ENCODE measurements at regions not wholly inside any gene's neighbourhood (a gene's known extent, or its start where the extent isn't known, plus 50 kb on each side); places are given as distances from the start of the nearest gene placed in this dataset.

DNA sequence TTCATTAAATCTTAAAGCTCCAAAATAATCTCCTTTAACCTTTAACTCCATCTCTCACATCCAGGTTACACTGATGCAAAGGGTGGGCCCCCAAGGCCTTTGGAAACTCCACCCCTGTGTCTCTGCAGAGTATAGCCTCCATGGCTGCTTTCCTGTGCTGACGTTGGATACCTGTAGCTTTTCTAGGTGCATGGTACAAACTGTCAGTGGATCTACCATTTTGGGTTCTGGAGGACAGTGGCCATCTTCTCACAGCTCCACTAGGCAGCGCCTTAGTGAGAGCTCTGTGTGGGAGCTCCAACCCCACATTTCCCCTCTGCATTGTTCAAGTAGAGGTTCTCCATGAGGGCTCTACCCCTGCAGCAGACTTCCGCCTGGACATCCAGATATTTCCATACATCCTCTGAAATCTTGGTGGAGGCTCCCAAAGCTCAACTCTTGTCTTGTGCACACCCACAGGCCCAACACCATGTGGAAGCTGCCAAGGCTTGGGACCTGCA, 162.2 kb downstream of the RASSF9 start:
- Mint-ChIP-seq H3K36me3 (no peaks in the 10 kb centered on the region), H3K27ac (no peak overlapping the region), H3K27me3 (no peaks in the 10 kb centered on the region), H3K9me3 (ENCODE audit: low read depth) (no peaks in the 10 kb centered on the region), H3K4me1 (ENCODE audit: low read depth) (no peaks in the 10 kb centered on the region), H3K4me3 (no peak overlapping the region)

DNA sequence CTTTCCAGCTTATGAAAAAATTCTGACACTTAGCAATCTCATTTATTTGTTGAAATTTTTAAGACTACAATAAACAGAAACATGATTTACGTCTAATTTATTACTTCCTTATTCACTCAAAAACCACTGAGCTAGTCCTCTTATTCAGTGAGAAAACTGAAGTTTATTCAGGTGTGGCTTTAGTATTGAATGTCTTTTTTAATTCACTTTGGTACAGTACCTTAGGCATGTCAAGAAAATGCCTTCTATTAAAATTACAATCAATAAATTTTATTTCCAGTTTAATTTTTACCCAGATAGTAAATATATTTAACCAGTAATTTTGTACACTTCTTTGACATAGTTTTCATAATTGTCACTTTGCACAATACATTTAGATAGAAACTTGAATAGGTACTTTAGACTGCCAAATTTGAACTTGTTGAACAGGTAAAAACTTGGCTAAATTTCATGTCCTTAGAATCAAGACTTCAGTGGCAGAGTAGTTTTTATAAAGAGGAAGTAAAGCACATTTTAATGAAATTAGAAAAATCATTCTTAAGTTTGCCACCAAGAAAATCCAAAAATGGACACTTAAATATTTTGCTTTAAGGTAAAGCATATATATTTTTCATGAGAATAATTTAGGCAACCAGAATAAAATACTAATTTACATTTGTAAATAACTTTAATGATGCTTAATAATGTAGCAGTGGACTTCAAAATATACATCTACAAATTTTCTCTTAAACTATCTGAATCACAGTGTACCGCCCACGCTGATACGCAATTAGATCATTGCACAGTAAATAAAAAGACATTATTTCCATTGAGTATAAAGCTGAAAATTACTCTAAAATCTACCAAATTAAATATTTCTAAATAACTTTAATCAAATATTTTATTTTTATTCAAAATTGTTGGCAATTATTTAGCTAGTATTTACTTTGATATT, 159.1 kb downstream of the RASSF9 start:
- no peak overlapping the region for H3K4me3 Mint-ChIP-seq
- H3K36me3 Mint-ChIP-seq = no peaks in the 10 kb centered on the region
- H3K4me1 Mint-ChIP-seq (ENCODE audit: low read depth) = no peaks in the 10 kb centered on the region
- H3K9me3 Mint-ChIP-seq (ENCODE audit: low read depth) = peaks cover 4% of the 10 kb centered on the region
- H3K27me3 Mint-ChIP-seq = no peaks in the 10 kb centered on the region
- H3K27ac Mint-ChIP-seq = no peak overlapping the region

DNA sequence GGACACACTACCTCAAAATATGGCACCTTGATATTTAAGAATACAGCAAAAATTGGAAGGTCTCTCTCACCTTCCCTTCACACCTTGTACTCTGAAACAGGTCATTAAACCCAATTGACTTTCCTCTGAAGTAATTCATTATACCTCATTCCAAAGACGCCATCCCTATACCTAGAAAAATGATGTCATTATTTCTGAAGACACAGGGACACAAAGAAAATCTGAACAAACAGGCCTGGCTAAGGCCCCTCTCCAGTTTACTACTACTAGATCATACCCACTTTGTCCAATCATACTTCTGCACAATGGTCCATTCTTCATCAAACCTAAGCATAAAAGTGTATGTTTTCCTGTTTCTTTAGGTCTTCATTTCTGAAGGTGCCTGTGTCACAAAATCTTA, 156.9 kb downstream of the RASSF9 start:
- Mint-ChIP-seq H3K9me3 (ENCODE audit: low read depth) (peaks cover 4% of the 10 kb centered on the region), H3K27me3 (no peaks in the 10 kb centered on the region), H3K4me1 (ENCODE audit: low read depth) (no peaks in the 10 kb centered on the region), H3K27ac (no peak overlapping the region), H3K4me3 (no peak overlapping the region), H3K36me3 (no peaks in the 10 kb centered on the region)

DNA sequence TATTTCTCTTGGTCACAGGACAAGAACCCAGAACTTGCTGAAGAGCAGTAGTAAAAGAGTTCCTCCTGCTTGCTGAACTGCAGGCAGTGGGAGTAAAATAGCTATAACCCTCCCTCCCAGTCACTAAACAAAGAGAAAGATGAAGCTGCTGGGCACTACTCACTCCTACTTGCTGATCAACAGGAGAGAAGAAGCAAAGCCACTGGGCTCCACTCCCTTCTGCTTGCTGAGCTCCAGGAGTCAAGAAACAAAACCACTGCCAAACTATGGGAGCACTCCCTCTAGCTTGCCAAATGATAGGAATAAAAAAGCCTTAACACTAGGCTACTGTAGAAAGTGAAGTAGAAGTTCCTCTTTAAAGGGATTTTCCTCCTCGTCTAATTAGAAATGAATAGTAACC, 155.3 kb downstream of the RASSF9 start:
- no peak overlapping the region for H3K4me3 Mint-ChIP-seq

DNA sequence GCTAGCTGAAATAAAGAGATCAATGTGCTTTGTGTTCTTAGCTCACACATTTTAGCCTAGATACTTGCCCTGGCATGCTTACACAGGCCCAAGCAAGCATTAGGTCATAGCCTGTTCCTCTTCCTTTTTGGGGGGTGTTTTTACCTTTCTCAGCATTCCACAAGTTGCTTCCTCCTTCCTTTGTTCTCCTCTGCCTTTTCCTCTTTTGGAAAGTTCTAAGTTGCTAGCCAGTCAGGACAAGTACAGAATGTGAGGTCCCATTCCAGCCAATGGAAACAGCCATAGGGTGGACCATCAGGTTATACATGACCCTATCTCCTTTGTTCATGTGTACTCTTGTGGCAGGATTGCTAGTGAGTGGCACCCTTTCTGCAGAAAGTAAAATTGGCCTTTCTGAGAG, 154.9 kb downstream of the RASSF9 start:
- Mint-ChIP-seq H3K9me3 (ENCODE audit: low read depth) (peaks cover 4% of the 10 kb centered on the region), H3K27ac (no peak overlapping the region), H3K4me3 (no peak overlapping the region), H3K27me3 (no peaks in the 10 kb centered on the region), H3K4me1 (ENCODE audit: low read depth) (no peaks in the 10 kb centered on the region), H3K36me3 (no peaks in the 10 kb centered on the region)

More for the DNA sequence above, 155.3 kb downstream of the RASSF9 start:
- H3K27ac Mint-ChIP-seq = no peak overlapping the region
- H3K4me1 Mint-ChIP-seq (ENCODE audit: low read depth) = no peaks in the 10 kb centered on the region
- no peaks in the 10 kb centered on the region for H3K36me3 Mint-ChIP-seq
- no peaks in the 10 kb centered on the region for H3K27me3 Mint-ChIP-seq
- H3K9me3 Mint-ChIP-seq (ENCODE audit: low read depth) = peaks cover 4% of the 10 kb centered on the region

DNA sequence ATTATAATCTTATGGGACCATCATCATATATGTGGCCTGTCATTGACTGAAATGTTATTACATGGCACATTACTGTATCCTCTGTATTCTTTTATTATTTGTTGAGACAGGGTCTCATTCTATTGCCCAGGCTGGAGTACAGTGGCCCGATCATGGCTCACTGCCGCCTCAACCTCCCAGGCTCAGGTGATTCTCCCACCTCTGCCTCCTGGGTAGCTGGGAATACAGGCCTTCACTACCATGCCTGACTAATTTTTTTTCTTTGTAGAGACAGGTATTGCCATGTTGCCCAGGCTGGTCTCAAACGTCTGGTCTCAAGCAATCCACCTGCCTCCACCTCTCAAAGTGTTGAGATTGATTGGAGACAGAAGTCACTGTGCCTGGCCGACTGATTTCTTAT, 153.2 kb downstream of the RASSF9 start:
- H3K36me3 Mint-ChIP-seq = no peaks in the 10 kb centered on the region
- no peaks in the 10 kb centered on the region for H3K4me1 Mint-ChIP-seq (ENCODE audit: low read depth)
- no peak overlapping the region for H3K27ac Mint-ChIP-seq
- H3K27me3 Mint-ChIP-seq = no peaks in the 10 kb centered on the region
- no peak overlapping the region for H3K4me3 Mint-ChIP-seq
- H3K9me3 Mint-ChIP-seq (ENCODE audit: low read depth) = peaks cover 9% of the 10 kb centered on the region

DNA sequence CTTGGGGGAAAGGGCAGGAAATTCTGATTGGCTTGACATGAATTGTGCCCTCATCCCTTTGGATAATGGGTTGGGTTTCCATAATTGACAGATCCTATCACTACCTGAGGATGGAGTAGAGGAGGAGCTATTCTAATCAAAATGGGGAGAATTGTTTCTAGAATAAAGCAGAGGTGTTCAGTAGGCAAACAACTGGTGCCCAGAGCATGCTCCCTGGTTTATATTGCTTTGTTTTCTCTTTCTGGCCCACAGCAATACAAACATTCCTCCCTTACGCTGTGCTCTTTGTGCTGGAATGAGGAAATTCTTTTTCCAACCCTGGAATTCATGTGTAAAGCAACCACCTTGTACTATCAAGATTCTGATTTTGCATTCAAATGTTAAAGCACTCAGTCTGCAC, 147.4 kb downstream of the RASSF9 start:
- H3K4me1 Mint-ChIP-seq (ENCODE audit: low read depth) = no peaks in the 10 kb centered on the region
- H3K27me3 Mint-ChIP-seq = no peaks in the 10 kb centered on the region
- peaks cover 5% of the 10 kb centered on the region for H3K9me3 Mint-ChIP-seq (ENCODE audit: low read depth)
- H3K36me3 Mint-ChIP-seq = no peaks in the 10 kb centered on the region
- H3K27ac Mint-ChIP-seq = no peak overlapping the region
- no peak overlapping the region for H3K4me3 Mint-ChIP-seq

DNA sequence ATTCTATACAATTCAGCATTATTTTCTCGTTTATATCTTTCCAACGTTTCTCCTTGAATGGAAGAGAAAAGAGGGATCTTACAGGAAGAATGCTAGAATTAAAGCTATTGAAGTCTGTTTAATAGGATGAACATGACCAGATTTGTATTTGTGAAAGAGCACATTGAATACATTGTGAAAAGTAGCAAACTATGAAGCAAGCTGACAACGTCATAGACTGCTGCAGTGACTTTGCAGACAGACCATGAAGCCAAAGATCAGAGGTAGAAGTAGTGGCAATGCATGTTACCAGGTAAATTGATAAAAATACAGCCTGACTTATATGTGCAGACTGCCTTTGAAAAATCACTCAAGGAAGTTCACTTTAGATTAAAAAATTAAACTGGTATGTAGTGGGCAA, 146.1 kb downstream of the RASSF9 start:
- no peaks in the 10 kb centered on the region for H3K4me1 Mint-ChIP-seq (ENCODE audit: low read depth)
- peaks cover 5% of the 10 kb centered on the region for H3K9me3 Mint-ChIP-seq (ENCODE audit: low read depth)
- no peak overlapping the region for H3K27ac Mint-ChIP-seq
- H3K27me3 Mint-ChIP-seq = no peaks in the 10 kb centered on the region
- H3K36me3 Mint-ChIP-seq = no peaks in the 10 kb centered on the region
- H3K4me3 Mint-ChIP-seq = no peak overlapping the region

DNA sequence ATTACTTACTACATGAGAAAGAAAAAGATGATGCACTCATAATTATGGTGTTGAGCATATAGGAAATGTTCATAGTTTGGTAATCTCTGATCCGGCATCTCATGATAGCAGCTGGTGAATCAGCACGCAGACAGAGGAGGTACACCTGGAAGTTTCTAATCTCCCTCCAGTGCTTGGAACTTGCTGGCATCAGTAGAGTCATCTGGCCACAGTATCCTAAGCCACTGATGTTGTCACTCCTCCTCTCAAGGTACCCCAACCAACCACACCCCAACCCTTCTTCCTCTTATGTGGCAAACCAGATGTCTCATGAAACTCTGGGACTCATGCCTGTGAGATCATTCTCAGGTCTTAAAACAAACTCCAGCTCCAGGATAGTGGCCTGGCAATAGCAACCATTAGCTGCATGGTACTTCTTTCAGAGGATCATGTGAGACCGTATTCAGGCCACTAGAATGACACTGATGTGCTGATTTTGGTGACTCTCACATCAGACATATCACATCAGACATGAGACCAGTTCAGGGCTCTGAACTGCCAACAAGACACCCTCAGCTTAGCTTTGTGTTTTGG, 143.0 kb downstream of the RASSF9 start:
- H3K9me3 Mint-ChIP-seq (ENCODE audit: low read depth) = no peaks in the 10 kb centered on the region
- no peak overlapping the region for H3K4me3 Mint-ChIP-seq
- no peak overlapping the region for H3K27ac Mint-ChIP-seq
- H3K4me1 Mint-ChIP-seq (ENCODE audit: low read depth) = no peaks in the 10 kb centered on the region
- no peaks in the 10 kb centered on the region for H3K36me3 Mint-ChIP-seq
- no peaks in the 10 kb centered on the region for H3K27me3 Mint-ChIP-seq

DNA sequence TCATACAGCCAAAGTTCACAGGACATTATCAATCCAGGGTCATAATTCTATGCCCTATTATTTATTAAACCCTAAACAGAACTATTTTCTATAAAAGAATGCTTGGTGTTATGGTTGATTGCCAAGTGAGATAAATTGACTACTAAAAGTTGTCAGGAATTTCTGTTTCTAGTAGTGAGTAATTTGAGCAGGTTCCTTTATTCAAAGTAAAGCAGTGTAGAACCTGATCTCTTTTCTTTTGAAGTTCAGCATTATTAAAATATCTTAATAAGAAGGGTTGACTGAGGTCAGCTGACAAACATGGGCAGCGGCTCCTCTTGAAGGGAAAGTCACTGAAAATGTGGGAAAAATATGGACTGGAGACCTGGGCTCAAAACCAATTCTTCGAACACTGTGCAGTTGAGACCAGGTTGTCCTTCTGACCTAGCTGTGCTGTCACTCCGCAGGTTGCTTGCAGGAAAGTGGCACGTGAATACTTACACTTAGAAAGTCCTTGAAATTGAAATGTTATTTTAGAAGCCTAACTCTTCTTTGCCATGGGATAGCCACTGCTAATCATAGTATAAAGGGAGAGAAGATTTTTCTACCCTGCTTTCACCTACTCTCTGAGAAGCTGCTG, 141.0 kb downstream of the RASSF9 start:
- no peaks in the 10 kb centered on the region for H3K4me1 Mint-ChIP-seq (ENCODE audit: low read depth)
- H3K27ac Mint-ChIP-seq = no peak overlapping the region
- no peaks in the 10 kb centered on the region for H3K9me3 Mint-ChIP-seq (ENCODE audit: low read depth)
- no peak overlapping the region for H3K4me3 Mint-ChIP-seq
- no peaks in the 10 kb centered on the region for H3K27me3 Mint-ChIP-seq
- H3K36me3 Mint-ChIP-seq = no peaks in the 10 kb centered on the region

DNA sequence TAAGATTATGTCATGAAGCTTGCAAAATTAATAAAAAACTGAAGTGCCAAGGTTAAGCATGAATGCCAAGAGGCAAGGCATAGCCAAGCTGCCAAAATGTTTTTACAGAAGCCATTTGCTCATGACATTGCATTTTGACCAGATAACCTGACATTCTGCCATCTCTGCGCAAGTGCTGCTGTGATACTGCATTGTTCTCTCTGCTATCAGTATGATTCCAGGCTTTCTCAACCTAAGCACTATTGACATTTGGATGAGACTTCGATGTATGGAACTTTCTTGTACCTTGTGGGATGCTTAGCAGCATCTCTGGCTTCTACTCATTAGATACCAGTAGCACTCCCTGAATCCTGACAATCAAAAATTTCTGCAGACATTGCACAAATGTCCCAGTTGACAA, 139.2 kb downstream of the RASSF9 start:
- H3K27me3 Mint-ChIP-seq = no peaks in the 10 kb centered on the region
- H3K9me3 Mint-ChIP-seq (ENCODE audit: low read depth) = no peaks in the 10 kb centered on the region
- no peak overlapping the region for H3K27ac Mint-ChIP-seq
- H3K4me1 Mint-ChIP-seq (ENCODE audit: low read depth) = no peaks in the 10 kb centered on the region
- H3K36me3 Mint-ChIP-seq = no peaks in the 10 kb centered on the region
- H3K4me3 Mint-ChIP-seq = no peak overlapping the region

DNA sequence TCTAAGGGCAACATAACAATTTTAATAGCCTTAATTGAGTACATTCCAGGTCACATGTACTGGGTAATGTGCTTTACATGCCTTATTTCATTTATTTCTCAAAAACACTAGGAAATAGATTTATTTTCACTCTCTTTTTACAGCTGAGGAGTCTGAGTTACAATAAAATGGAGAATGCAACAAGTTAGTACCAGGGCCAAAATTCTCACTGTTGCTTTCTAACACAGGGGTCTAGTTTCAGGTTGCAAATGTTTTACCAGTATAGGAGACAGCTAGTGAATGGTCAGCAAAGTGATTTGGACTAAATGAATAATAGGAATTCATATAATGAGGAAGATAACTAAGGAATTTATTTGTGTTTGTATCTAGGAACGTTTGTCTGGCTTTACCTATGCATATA, 137.3 kb downstream of the RASSF9 start:
- no peak overlapping the region for H3K27ac Mint-ChIP-seq
- no peaks in the 10 kb centered on the region for H3K9me3 Mint-ChIP-seq (ENCODE audit: low read depth)
- no peaks in the 10 kb centered on the region for H3K4me1 Mint-ChIP-seq (ENCODE audit: low read depth)
- no peaks in the 10 kb centered on the region for H3K36me3 Mint-ChIP-seq
- no peak overlapping the region for H3K4me3 Mint-ChIP-seq
- no peaks in the 10 kb centered on the region for H3K27me3 Mint-ChIP-seq

DNA sequence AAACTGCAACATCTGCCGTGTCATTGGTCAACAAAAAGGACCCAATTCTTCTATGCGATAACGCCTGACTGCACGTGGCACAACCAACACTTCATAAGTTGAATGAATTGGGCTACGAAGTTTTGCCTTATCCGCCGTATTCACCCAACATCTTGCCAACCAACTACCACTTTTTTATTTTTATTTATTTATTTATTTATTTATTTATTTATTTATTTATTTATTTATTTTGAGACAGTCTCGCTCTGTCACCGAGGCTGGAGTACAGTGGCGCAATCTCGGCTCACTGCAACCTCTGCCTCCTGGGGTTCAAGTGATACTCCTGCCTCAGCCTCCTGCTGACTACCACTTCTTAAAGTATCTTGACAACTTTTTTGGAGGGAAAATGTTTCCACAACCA, 127.4 kb downstream of the RASSF9 start:
- no peak overlapping the region for H3K4me3 Mint-ChIP-seq
- no peak overlapping the region for H3K27ac Mint-ChIP-seq
- H3K4me1 Mint-ChIP-seq (ENCODE audit: low read depth) = no peaks in the 10 kb centered on the region
- H3K27me3 Mint-ChIP-seq = no peaks in the 10 kb centered on the region
- H3K36me3 Mint-ChIP-seq = no peaks in the 10 kb centered on the region
- H3K9me3 Mint-ChIP-seq (ENCODE audit: low read depth) = peaks cover 8% of the 10 kb centered on the region

DNA sequence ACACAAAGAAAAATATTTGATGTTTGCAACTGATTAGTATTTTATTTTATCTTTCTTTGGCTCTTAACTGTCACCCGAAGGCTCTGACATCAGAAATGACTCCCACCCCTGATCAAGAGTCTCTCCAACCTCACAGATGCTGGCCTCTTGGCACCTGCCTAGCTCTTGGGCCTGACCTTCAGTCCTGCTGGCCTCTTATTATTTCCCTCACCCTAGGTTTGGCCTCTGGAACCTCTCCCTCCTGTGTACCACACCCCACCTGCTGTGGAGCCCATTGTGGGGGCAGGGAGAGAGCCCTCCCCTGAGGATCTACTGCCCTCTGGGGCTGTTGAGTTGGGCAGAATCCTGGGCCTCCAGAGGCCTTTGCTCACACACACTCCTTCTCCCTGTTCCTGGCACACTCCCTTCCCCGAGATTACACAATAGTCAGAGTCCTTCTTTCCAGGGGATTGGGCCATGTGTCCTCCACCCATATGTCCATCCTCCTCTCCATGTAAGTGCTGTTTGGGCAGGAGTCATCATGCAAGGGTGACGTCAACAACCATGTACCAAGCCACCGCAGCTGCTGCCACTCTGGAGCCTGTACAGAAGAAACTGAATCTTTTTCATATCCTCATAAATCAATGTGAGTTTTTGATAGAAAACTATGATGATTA, 124.3 kb downstream of the RASSF9 start:
- H3K27me3 Mint-ChIP-seq = no peaks in the 10 kb centered on the region
- H3K9me3 Mint-ChIP-seq (ENCODE audit: low read depth) = no peaks in the 10 kb centered on the region
- no peak overlapping the region for H3K27ac Mint-ChIP-seq
- no peaks in the 10 kb centered on the region for H3K4me1 Mint-ChIP-seq (ENCODE audit: low read depth)
- no peaks in the 10 kb centered on the region for H3K36me3 Mint-ChIP-seq
- no peak overlapping the region for H3K4me3 Mint-ChIP-seq

DNA sequence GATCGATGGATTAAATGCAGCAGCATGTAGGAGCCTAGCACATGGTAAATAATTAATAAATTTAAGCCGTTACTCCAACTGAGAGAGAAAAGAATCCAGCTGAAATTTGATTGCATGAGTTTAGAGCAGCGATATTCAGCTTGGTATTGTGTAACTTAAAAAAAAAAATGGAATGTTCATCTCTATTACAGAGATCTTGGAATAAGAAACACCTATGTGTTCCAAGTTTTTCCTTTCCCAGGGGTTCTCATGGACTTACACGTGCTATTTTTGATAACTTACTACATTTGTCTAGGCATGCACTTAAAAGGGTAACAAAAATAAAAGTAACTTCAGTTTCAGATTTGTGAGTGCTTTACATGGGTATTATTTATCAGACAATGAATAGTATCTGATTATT, 122.8 kb downstream of the RASSF9 start:
- H3K27me3 Mint-ChIP-seq = no peaks in the 10 kb centered on the region
- no peak overlapping the region for H3K4me3 Mint-ChIP-seq
- H3K27ac Mint-ChIP-seq = no peak overlapping the region
- no peaks in the 10 kb centered on the region for H3K9me3 Mint-ChIP-seq (ENCODE audit: low read depth)
- H3K36me3 Mint-ChIP-seq = no peaks in the 10 kb centered on the region
- no peaks in the 10 kb centered on the region for H3K4me1 Mint-ChIP-seq (ENCODE audit: low read depth)

Measured in activated naive CD8-positive, alpha-beta T cell (primary cell).